AG10803 (cell line): ENCODE measurements at regions not wholly inside any gene's neighbourhood (a gene's known extent, or its start where the extent isn't known, plus 50 kb on each side); places are given as distances from the start of the nearest gene placed in this dataset.

Experiments
- DNase-seq: peaks from one replicate; pipeline ENCODE4 v3.0.0; 2010; ENCODE audit warnings: low read depth
- H3K4me3 ChIP-seq: 2 replicates; pipeline ENCODE4 v1.5.1; 2011; ENCODE audit warnings: mild to moderate bottlenecking, low read length, control low read depth
- TF ChIP-seq, protein P1 (sequence below): conservative IDR thresholded peaks from 2 replicates; pipeline ENCODE4 v1.5.1; 2011; ENCODE audit warnings: mild to moderate bottlenecking, low read length, control low read depth, inconsistent platforms

DNA sequence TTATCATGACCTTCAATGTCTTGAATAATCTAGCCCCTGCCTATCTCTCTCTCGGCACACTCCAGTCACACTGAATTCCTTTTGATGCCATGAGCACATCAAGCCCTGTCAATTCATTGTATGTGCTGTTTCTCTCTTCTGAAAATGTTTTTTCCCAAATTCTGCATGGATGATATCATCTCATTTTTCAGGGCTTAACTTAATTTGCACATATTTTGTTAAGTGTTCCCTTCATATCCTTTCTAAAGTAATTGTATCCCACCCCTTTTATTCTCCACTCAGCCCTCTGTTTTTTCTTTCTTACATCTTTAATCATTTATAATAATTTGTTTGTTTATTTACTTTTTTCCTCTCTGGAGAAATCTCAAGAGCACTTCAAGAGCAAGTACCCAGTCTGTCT, 149.9 kb downstream of the ZNF326 start:
- TF ChIP-seq, protein P1, sequence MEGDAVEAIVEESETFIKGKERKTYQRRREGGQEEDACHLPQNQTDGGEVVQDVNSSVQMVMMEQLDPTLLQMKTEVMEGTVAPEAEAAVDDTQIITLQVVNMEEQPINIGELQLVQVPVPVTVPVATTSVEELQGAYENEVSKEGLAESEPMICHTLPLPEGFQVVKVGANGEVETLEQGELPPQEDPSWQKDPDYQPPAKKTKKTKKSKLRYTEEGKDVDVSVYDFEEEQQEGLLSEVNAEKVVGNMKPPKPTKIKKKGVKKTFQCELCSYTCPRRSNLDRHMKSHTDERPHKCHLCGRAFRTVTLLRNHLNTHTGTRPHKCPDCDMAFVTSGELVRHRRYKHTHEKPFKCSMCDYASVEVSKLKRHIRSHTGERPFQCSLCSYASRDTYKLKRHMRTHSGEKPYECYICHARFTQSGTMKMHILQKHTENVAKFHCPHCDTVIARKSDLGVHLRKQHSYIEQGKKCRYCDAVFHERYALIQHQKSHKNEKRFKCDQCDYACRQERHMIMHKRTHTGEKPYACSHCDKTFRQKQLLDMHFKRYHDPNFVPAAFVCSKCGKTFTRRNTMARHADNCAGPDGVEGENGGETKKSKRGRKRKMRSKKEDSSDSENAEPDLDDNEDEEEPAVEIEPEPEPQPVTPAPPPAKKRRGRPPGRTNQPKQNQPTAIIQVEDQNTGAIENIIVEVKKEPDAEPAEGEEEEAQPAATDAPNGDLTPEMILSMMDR = no peak
- H3K4me3 ChIP-seq = no peak overlapping the region
- no peak for DNase-seq

DNA sequence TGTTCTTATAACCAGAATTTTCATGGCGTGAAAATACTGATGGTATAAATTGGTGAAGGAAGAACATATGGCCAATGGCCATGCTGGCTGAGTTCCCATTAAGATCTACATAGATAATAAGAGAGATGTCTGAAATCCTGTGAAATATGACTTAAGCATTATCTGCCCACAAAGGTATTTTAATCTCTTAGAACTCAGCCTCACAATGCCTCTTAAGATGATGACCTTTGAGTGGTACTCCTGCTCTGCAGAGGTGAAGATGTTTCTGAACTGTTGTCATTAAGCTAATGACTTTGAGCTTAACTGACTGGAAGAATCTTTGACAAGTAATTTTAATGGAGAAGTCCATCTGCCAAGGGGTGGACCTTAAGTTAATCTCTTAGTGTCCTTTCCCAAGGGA, 148.7 kb downstream of the ZNF326 start:
- DNase-seq = no peak
- H3K4me3 ChIP-seq = no peak overlapping the region
- TF ChIP-seq, protein P1 = no peak

DNA sequence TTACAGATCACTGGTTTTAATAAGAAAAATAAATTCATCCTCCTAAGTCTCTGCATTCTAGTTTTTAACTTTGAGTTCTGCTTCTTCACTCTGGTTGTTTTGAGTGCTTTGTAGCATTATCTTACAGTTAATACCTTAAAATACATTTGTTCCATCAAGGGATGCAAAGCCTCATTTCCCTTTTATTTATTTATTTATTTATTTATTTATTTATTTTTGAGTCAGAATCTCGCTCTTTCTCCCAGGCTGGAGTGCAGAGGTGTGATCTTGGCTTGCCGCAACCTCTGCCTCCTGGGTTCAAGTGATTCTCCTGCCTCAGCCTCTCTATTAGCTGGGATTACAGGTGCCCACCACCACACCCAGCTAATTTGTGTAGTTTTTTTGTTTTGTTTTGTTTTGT, 147.8 kb downstream of the ZNF326 start:
- no peak overlapping the region for H3K4me3 ChIP-seq
- no peak for DNase-seq
- TF ChIP-seq, protein P1 = no peak

DNA sequence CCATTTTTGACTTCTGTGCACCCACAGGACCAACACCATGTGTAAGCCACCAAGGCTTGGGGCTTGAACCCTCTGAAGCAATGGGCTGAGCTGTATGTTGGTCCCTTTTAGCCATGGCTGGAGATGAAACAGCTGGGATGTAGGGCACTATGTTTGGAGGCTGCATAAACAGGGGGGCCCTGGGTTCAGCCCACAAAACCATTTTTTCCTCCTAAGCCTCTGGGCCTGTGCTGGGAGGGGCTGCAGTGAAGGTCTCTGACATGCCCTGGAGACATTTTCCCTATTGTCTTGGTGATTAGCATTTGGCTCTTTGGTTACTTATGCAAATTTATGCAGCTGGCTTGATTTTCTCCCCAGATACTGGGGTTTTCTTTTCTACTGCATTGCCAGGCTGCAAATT, 144.9 kb downstream of the ZNF326 start:
- DNase-seq = no peak
- H3K4me3 ChIP-seq = no peak overlapping the region
- TF ChIP-seq, protein P1 = no peak

DNA sequence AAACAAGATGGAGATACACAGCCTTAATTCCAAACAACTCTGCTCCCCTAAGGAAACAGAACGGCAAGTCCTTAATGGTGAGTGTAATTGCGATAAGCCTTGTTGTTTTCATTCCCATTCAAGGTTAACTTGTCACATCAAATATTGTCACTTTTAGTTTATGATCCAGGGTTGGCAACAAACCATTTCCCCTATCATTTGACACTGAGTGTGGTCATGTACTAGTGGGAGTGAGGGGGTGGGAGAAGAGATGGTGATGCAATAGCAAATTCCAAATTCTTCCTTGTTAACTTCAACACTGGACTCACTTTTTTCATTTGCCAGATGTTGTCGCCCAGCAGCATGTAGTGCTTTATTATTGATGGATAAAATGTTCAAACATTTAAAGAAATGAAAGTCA, 140.4 kb downstream of the ZNF326 start:
- H3K4me3 ChIP-seq = no peak overlapping the region
- no peak for DNase-seq

DNA sequence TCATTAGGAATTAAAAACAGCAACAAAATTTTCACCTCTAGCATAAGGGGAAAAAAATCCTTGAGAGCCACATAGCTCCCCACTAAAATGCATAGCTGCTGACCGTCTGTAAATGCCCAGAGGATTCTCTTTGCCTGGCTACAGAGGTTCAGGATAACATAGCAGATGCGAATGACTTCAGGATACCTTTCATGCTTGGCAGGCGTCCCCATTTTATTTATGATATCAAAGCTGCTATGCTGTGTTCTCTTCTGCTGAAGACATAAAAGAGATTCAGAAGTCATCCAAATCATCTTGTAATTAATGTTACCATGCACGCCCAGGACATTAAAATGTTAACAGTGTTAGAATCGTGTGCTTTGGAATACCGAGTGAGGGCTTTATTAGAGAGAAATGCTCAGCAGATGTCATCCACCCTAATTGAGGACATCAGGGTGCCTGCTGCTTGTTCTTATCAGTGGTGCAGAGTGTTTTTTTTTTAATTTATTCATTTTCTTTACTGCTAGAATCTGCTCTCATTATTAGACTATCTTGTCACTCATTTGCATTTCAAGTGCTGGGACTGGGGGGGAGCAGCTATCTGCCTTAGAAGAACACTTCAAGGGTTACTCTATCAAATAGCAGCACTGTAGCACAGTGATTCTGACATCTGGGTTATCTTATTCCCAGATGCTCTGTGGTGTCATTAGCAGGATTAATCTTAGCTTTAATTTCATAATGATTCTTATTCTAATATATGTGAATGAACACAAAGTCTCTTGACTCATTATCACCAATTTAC, 139.5 kb downstream of the ZNF326 start:
- DNase-seq = no peak
- H3K4me3 ChIP-seq = no peak overlapping the region
- TF ChIP-seq, protein P1 = no peak

More for the DNA sequence above, 140.4 kb downstream of the ZNF326 start:
- TF ChIP-seq, protein P1 = no peak

DNA sequence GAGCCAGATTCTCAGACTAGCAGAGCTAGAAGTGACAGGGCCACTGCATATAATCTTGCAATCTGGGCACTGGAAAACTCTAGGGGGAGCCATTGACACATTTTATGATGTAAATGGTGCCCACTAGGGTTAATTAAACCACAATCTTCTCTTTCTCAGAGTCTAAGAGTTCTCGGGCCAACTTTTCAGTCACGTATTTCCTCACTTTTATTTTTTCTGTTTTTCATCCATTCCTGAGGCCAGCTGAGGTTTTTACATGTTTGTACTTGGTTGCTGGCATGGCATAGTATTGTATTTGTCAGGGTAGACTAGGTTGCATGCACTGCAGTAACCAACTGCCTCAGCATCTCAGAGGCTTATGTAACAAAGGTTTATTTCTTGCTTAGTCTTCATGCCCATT, 138.2 kb downstream of the ZNF326 start:
- TF ChIP-seq, protein P1 = peak; percentile 20; the same call in 1 of the 2 replicates
- DNase-seq = peak; percentile 7
- H3K4me3 ChIP-seq = no peak overlapping the region
